Endothelial cell of umbilical vein (primary cell): ENCODE measurements at regions not wholly inside any gene's neighbourhood (a gene's known extent, or its start where the extent isn't known, plus 50 kb on each side); places are given as distances from the start of the nearest gene placed in this dataset.
"Not testable (repeated sequence)": the region's sequence is repeated elsewhere in the genome, so short reads cannot be mapped to it uniquely, and the experiment has no call there.

Experiments
- BruUV-seq: library from RNA; stranded (reverse); fragments of 400-500 nt; replicated peaks from 2 replicates; lab custom pipeline; 2021; lab: Mats Ljungman, UMichigan
- CTCF ChIA-PET: fragments of 300-600, 350-600 bp; sonication (Branson Sonifier 250); formaldehyde crosslinking; loops from one replicate; lab custom pipeline; 2021; ENCODE audit warnings: antibody characterized with exemption, inconsistent platforms; lab: Charles Lee
- POLR2A ChIA-PET: fragments of 300-600, 350-600 bp; sonication (Branson Sonifier 250); formaldehyde crosslinking; loops from one replicate; lab custom pipeline; 2021; ENCODE audit warnings: antibody characterized with exemption, inconsistent platforms; lab: Charles Lee
- DNase-seq: peaks from one replicate; pipeline ENCODE4 v3.0.0-alpha.2; 2011; ENCODE audit warnings: low read depth, low spot score
- FAIRE-seq: peaks from 2 replicates; lab custom pipeline; 2011; peaks lifted over from hg19 to GRCh38; lab: Jason Lieb, UNC
- H2AFZ ChIP-seq: 2 replicates; pipeline ENCODE4 v1.6.0; 2012; ENCODE audit warnings: low read depth, low read length, control low read depth, inconsistent platforms
- H3K27ac ChIP-seq: 2 replicates; pipeline ENCODE4 v1.5.1; 2011; ENCODE audit warnings: low read depth, mild to moderate bottlenecking, control low read depth, low read length, moderate library complexity; ENCODE audit not compliant: insufficient read depth
- H3K27me3 ChIP-seq, 2 experiments: 2 replicates each; pipeline versions ENCODE4 v1.6.0 to v1.6.1; 2011; ENCODE audit warnings: low read length in 2 of 2, mixed read lengths in 1 of 2; ENCODE audit not compliant: control insufficient read depth in 2 of 2, insufficient read depth in 2 of 2
- H3K36me3 ChIP-seq, 2 experiments: 2 replicates in 1 of 2; 3 replicates in 1 of 2; pipeline ENCODE4 v1.5.1; 2011; ENCODE audit warnings: low read length in 2 of 2, mild to moderate bottlenecking in 1 of 2, moderate library complexity in 1 of 2; ENCODE audit not compliant: control insufficient read depth in 2 of 2, insufficient read depth in 2 of 2; ENCODE audit errors: extremely low read depth in 1 of 2
- H3K4me1 ChIP-seq: 3 replicates; pipeline ENCODE4 v1.5.1; 2011; ENCODE audit warnings: mild to moderate bottlenecking, low read length; ENCODE audit not compliant: control insufficient read depth, insufficient read depth; ENCODE audit errors: extremely low read depth
- H3K4me2 ChIP-seq: 2 replicates; pipeline ENCODE4 v1.6.1; 2011; ENCODE audit warnings: low read length, control low read depth, mixed read lengths; ENCODE audit not compliant: insufficient read depth
- H3K4me3 ChIP-seq, 3 experiments: fragments of 200-600 bp in 1 of 3; sonication (generic), shearing (Covaris generic) in 1 of 3; replicated peaks in 1 of 3; 2 replicates each; pipeline ENCODE4 v1.5.1; 2011 to 2016; ENCODE audit warnings: control low read depth in 3 of 3, low read length in 3 of 3, mild to moderate bottlenecking in 2 of 3, inconsistent platforms in 1 of 3, low read depth in 1 of 3, moderate library complexity in 1 of 3; ENCODE audit not compliant: insufficient read depth in 1 of 3
- H3K79me2 ChIP-seq: 2 replicates; pipeline ENCODE4 v1.6.0; 2012; ENCODE audit warnings: low read length, inconsistent platforms; ENCODE audit not compliant: control insufficient read depth, insufficient read depth
- H3K9ac ChIP-seq: replicated peaks from 2 replicates; pipeline ENCODE3; 2011; ENCODE audit warnings: low read length, control low read depth; ENCODE audit not compliant: insufficient read depth; ENCODE audit errors: extremely low read depth
- H3K9me1 ChIP-seq: replicated peaks from 3 replicates; pipeline ENCODE4 v1.6.0; 2011; ENCODE audit warnings: mild to moderate bottlenecking, low read length; ENCODE audit not compliant: control insufficient read depth, insufficient read depth; ENCODE audit errors: extremely low read depth
- H3K9me3 ChIP-seq: replicated peaks from 2 replicates; pipeline ENCODE4 v1.5.1; 2012; ENCODE audit warnings: low read length, inconsistent platforms; ENCODE audit not compliant: control insufficient read depth, insufficient read depth
- H4K20me1 ChIP-seq: replicated peaks from 2 replicates; pipeline ENCODE3; 2011; ENCODE audit warnings: mild to moderate bottlenecking, low read length; ENCODE audit not compliant: control insufficient read depth, insufficient read depth; ENCODE audit errors: extremely low read depth
- EZH2 ChIP-seq: IDR thresholded peaks from 2 replicates; pipeline ENCODE4 v1.6.1; 2012; ENCODE audit warnings: borderline replicate concordance, low read depth, mild to moderate bottlenecking, moderate library complexity, low read length, inconsistent platforms; ENCODE audit not compliant: severe bottlenecking
- FOS ChIP-seq: IDR thresholded peaks from 2 replicates; pipeline ENCODE4 v1.6.1; 2011; ENCODE audit warnings: mild to moderate bottlenecking, low read length, moderate library complexity, borderline replicate concordance; ENCODE audit not compliant: insufficient read depth
- GATA2 ChIP-seq: IDR thresholded peaks from 2 replicates; pipeline ENCODE4 v1.7.0; 2011; ENCODE audit warnings: low read depth, mild to moderate bottlenecking, moderate library complexity, mixed read lengths, low read length; ENCODE audit not compliant: insufficient read length, insufficient read depth
- JUN ChIP-seq: IDR thresholded peaks from 2 replicates; pipeline ENCODE4 v1.6.1; 2011; ENCODE audit warnings: borderline replicate concordance, low read depth; ENCODE audit not compliant: insufficient read length, insufficient read depth
- MYC ChIP-seq: IDR thresholded peaks from one replicate; pipeline ENCODE4 v1.6.1; 2011; ENCODE audit warnings: mild to moderate bottlenecking, low read depth, low read length
- POLR2A ChIP-seq: IDR thresholded peaks from 2 replicates; pipeline ENCODE4 v1.6.1; 2012; ENCODE audit warnings: low read depth, mild to moderate bottlenecking, control low read depth, low read length
- POLR2AphosphoS5 ChIP-seq: IDR thresholded peaks from 2 replicates; pipeline ENCODE4 v1.6.1; 2012; ENCODE audit warnings: low read depth, mild to moderate bottlenecking, control low read depth, low read length, moderate library complexity; ENCODE audit not compliant: insufficient read depth
- dilution Hi-C: fragments of 300-500 bp; cut with MboI; formaldehyde crosslinking; loops from one replicate; pipeline ENCODE4 v1.15.0; 2019; ENCODE audit warnings: low sequenced_read_pairs; ENCODE audit not compliant: extremely low pct_ligation_motif_present
- intact Hi-C: fragments of 100-400 bp; cut with micrococcal nuclease; formaldehyde crosslinking; loops from one replicate; pipeline ENCODE4 v1.10.0; 2022
- TF ChIP-seq, protein P1 (sequence below): IDR thresholded peaks from 2 replicates; pipeline ENCODE4 v1.6.1; 2011; ENCODE audit not compliant: insufficient read depth, insufficient read length
- TF ChIP-seq, protein P2 (sequence below), 2 donors: IDR thresholded peaks; 1 replicate in 1 of 2; 2 replicates in 1 of 2; pipeline ENCODE4 v1.5.1; 2011; ENCODE audit warnings: low read length in 2 of 2, mild to moderate bottlenecking in 2 of 2, moderate library complexity in 2 of 2, control low read depth in 1 of 2, inconsistent platforms in 1 of 2, low read depth in 1 of 2; ENCODE audit not compliant: insufficient read depth in 1 of 2; ENCODE audit errors: extremely low read depth in 1 of 2

DNA sequence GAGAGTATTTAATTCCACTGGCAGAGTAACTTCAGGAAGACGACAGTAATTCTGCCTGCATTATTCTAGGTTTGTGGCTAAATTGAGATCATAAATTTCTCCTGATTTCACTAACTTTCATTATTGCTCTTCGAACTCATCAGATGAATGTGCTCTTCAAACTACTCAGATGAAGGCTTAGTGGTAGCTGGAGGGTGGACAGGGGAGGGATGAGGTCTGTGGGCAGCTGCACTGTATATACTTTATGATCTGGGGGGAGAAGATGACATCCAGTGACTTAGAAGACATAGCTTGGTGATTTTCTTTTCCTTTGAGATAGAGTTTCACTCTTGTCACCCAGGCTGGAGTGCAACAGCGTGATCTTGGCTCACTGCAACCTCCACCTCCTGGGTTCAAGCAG, 59.0 kb upstream of the BMS1 start:
- BruUV-seq, H3K9me1 ChIP-seq, DNase-seq, H3K4me3 ChIP-seq, H3K36me3 ChIP-seq, H3K27me3 ChIP-seq, CTCF ChIA-PET, H3K4me2 ChIP-seq, POLR2A ChIA-PET, H3K9me3 ChIP-seq, H2AFZ ChIP-seq, intact Hi-C loops, H3K4me1 ChIP-seq, dilution Hi-C loops, H3K27ac ChIP-seq, H3K9ac ChIP-seq, H4K20me1 ChIP-seq, H3K79me2 ChIP-seq, FAIRE-seq: not testable (repeated sequence)

DNA sequence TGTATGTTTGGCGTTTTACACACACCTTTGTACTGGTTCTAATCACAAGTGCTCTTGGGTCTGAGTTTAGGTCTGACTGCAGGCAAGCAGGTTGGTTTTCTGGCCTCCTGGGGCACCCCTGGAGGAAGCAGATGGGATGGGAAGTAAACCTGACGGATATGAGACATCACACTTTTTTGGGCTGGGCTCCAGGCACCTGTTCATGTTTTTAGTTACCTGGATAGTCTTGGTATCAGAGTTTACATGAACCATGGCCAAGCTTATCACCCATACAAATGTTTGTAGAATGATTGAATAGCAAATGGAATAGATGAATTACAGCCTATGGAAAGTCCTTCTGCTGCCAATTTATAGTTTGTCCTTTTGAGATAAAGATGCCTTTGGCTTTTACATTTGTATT, 57.9 kb upstream of the BMS1 start:
- POLR2A ChIA-PET, FAIRE-seq, H3K79me2 ChIP-seq, H4K20me1 ChIP-seq, DNase-seq, H3K36me3 ChIP-seq, H3K9me1 ChIP-seq, CTCF ChIA-PET, intact Hi-C loops, H3K27ac ChIP-seq, H3K9me3 ChIP-seq, H3K4me2 ChIP-seq, BruUV-seq, H3K27me3 ChIP-seq, H3K4me3 ChIP-seq, dilution Hi-C loops, H3K4me1 ChIP-seq, H2AFZ ChIP-seq, H3K9ac ChIP-seq: not testable (repeated sequence)

DNA sequence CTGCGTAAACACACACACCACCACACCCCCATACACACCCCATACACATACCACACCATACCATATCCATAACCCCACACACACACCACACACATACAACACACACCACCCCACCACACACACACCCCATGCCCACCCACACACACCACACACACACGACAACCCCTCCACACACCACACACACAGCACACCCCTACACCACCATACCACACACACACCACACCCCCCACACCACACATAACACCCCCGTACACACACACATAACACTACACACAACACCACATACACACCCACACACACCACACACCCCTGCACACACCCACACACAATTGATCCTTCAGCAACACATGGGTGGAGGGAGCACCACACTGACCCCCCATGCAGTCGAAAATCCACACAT, 50.3 kb upstream of the BMS1 start:
- H3K9ac ChIP-seq, result no peak overlapping the region
- no peaks in the 10 kb centered on the region for H3K36me3 ChIP-seq
- dilution Hi-C loops, result no loop called here
- no peak overlapping the region for H3K4me2 ChIP-seq
- intact Hi-C loops, result loop anchor here (2.0 kb wide), 1 partner anchor 21 kb away; no protein-coding TSS in a partner anchor
- no peaks in the 10 kb centered on the region for H3K27me3 ChIP-seq
- H3K4me1 ChIP-seq, result no peaks in the 10 kb centered on the region
- no peak for DNase-seq
- BruUV-seq, result no TSS peak
- H3K4me3 ChIP-seq, result no peak overlapping the region
- no peaks in the 10 kb centered on the region for H3K9me1 ChIP-seq
- no peak overlapping the region for H3K27ac ChIP-seq
- CTCF ChIA-PET, result no interaction called here
- H4K20me1 ChIP-seq, result no peaks in the 10 kb centered on the region
- POLR2A ChIA-PET, result no interaction called here
- H3K79me2 ChIP-seq, result no peaks in the 10 kb centered on the region
- no peak for FAIRE-seq
- H2AFZ ChIP-seq, result no peak overlapping the region
- TF ChIP-seq POLR2AphosphoS5 (no peak), GATA2 (no peak), FOS (no peak), MYC (no peak), JUN (no peak), EZH2 (no peak), POLR2A (no peak)
- TF ChIP-seq, protein P1, sequence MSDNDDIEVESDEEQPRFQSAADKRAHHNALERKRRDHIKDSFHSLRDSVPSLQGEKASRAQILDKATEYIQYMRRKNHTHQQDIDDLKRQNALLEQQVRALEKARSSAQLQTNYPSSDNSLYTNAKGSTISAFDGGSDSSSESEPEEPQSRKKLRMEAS, result no peak
- TF ChIP-seq, protein P2, sequence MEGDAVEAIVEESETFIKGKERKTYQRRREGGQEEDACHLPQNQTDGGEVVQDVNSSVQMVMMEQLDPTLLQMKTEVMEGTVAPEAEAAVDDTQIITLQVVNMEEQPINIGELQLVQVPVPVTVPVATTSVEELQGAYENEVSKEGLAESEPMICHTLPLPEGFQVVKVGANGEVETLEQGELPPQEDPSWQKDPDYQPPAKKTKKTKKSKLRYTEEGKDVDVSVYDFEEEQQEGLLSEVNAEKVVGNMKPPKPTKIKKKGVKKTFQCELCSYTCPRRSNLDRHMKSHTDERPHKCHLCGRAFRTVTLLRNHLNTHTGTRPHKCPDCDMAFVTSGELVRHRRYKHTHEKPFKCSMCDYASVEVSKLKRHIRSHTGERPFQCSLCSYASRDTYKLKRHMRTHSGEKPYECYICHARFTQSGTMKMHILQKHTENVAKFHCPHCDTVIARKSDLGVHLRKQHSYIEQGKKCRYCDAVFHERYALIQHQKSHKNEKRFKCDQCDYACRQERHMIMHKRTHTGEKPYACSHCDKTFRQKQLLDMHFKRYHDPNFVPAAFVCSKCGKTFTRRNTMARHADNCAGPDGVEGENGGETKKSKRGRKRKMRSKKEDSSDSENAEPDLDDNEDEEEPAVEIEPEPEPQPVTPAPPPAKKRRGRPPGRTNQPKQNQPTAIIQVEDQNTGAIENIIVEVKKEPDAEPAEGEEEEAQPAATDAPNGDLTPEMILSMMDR (IDR thresholded peaks at IDR 0.05; ENCODE audit: extremely low read depth in 1 of 2, insufficient read depth in 1 of 2, low read depth in 1 of 2, low read length in 2 of 2), result no peak
- no peaks in the 10 kb centered on the region for H3K9me3 ChIP-seq
